ENCODE measurements at regions not wholly inside any gene's neighbourhood (a gene's known extent, or its start where the extent isn't known, plus 50 kb on each side); places are given as distances from the start of the nearest gene placed in this dataset.

- no peak for TF ChIP-seq CTCF (IDR thresholded peaks at IDR 0.05)
- Histone ChIP-seq H3K36me3 (no peaks in the 10 kb centered on the region), H3K9me3 (no peaks in the 10 kb centered on the region), H3K27me3 (no peaks in the 10 kb centered on the region), H3K27ac (peak overlapping the region in 1 of 2 donors; percentile 73), H3K4me3 (no peak overlapping the region), H3K4me1 (peaks cover 2 to 85% of the 10 kb centered on the region in 2 donors)
- DNase-seq (ENCODE audit: low spot score) = no peak
Measured at GRCh38 chr2:39514825-39515224, 77.7 kb upstream of the MAP4K3 start.

GRCh38 chr2:39515273-39515896, 78.3 kb upstream of the MAP4K3 start:
- Histone ChIP-seq H3K4me3 (no peak overlapping the region), H3K27ac (peak overlapping the region; percentile 13 to 73), H3K27me3 (no peaks in the 10 kb centered on the region), H3K4me1 (peaks cover 2 to 79% of the 10 kb centered on the region in 2 donors), H3K9me3 (no peaks in the 10 kb centered on the region), H3K36me3 (no peaks in the 10 kb centered on the region)
- DNase-seq (ENCODE audit: low spot score) = no peak
- TF ChIP-seq CTCF (IDR thresholded peaks at IDR 0.05) = no peak

GRCh38 chr2:39515897-39516346, 78.8 kb upstream of the MAP4K3 start:
- no peaks in the 10 kb centered on the region for H3K27me3 ChIP-seq
- DNase-seq (ENCODE audit: low spot score) = no peak
- peaks cover 2 to 75% of the 10 kb centered on the region in 2 donors for H3K4me1 ChIP-seq
- no peak for TF ChIP-seq CTCF (IDR thresholded peaks at IDR 0.05)
- H3K27ac ChIP-seq = peak overlapping the region; percentile 50 to 73
- H3K9me3 ChIP-seq = no peaks in the 10 kb centered on the region
- no peak overlapping the region for H3K4me3 ChIP-seq
- no peaks in the 10 kb centered on the region for H3K36me3 ChIP-seq

- Histone ChIP-seq H3K36me3 (no peaks in the 10 kb centered on the region), H3K27ac (peak overlapping the region; percentile 50 to 73), H3K4me3 (no peak overlapping the region), H3K27me3 (no peaks in the 10 kb centered on the region), H3K9me3 (peaks cover 0 to 2% of the 10 kb centered on the region in 2 donors), H3K4me1 (peaks cover 2 to 69% of the 10 kb centered on the region in 2 donors)
- DNase-seq (ENCODE audit: low spot score) = no peak
- peak in 1 of 2 donors; percentile 33 for TF ChIP-seq CTCF (IDR thresholded peaks at IDR 0.05)
Measured at GRCh38 chr2:39516347-39517101, 79.4 kb upstream of the MAP4K3 start.

GRCh38 chr2:39517102-39517436, 80.0 kb upstream of the MAP4K3 start:
- no peaks in the 10 kb centered on the region for H3K27me3 ChIP-seq
- TF ChIP-seq CTCF (IDR thresholded peaks at IDR 0.05) = no peak
- H3K4me1 ChIP-seq = peaks cover 2 to 63% of the 10 kb centered on the region in 2 donors
- H3K27ac ChIP-seq = peak overlapping the region; percentile 50 to 73
- DNase-seq (ENCODE audit: low spot score) = no peak
- no peaks in the 10 kb centered on the region for H3K36me3 ChIP-seq
- H3K4me3 ChIP-seq = no peak overlapping the region
- peaks cover 0 to 6% of the 10 kb centered on the region in 2 donors for H3K9me3 ChIP-seq
